ENCODE measurements at regions not wholly inside any gene's neighbourhood (a gene's known extent, or its start where the extent isn't known, plus 50 kb on each side); places are given as distances from the start of the nearest gene placed in this dataset.

DNA sequence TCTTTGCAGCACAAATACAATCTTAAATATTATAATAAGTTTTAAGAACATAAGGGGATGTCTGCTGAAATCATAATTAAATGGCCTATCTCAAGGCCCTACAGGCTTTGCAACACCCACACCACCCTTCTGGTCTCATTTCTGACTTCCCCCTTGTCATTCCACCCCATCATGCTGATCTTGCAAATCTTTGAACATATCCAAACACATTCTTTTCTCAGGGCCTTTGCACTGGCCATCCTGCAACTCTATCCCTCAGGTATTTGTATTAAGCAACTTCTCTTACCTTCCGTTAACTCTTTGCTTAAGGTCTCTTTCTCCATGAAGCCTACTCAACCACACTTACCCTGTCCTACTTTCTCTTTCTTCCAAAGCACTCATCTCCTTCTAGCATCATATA lies 51.8 kb upstream of the CCDC150 start:
- Histone ChIP-seq H3K27ac (ENCODE audit: insufficient read depth, low read length) (no peak overlapping the region), H4K20me1 (ENCODE audit: control insufficient read depth, extremely low read depth, insufficient read depth, low read length) (no peaks in the 10 kb centered on the region), H3K27me3 (ENCODE audit: control insufficient read depth, insufficient read depth, low read length) (peaks cover 5% of the 10 kb centered on the region), H3K4me1 (ENCODE audit: control insufficient read depth, extremely low read depth, insufficient read depth, low read length) (no peaks in the 10 kb centered on the region), H3K79me2 (ENCODE audit: control insufficient read depth, insufficient read depth, low read length) (no peaks in the 10 kb centered on the region), H3K9me3 (ENCODE audit: control insufficient read depth, insufficient read depth, low read depth, low read length) (no peaks in the 10 kb centered on the region), H2AFZ (ENCODE audit: low read length) (no peak overlapping the region), H3K4me2 (ENCODE audit: extremely low read depth, insufficient read depth, low read length) (no peak overlapping the region), H3K9ac (ENCODE audit: insufficient read depth, low read length) (no peak overlapping the region), H3K36me3 (ENCODE audit: control insufficient read depth, insufficient read depth, low read length) (no peaks in the 10 kb centered on the region), H3K4me3 (replicated peaks in 1 of 4; ENCODE audit: control extremely low read depth in 1 of 4, insufficient read depth in 1 of 4, low read depth in 3 of 4, low read length in 4 of 4) (no peak overlapping the region)
- no peak for DNase-seq (ENCODE audit: low read depth in 2 of 2)
- TF ChIP-seq EZH2 (IDR thresholded peaks at IDR 0.05; ENCODE audit: low read length, missing control alignments), result no peak
- TF ChIP-seq, protein P1, sequence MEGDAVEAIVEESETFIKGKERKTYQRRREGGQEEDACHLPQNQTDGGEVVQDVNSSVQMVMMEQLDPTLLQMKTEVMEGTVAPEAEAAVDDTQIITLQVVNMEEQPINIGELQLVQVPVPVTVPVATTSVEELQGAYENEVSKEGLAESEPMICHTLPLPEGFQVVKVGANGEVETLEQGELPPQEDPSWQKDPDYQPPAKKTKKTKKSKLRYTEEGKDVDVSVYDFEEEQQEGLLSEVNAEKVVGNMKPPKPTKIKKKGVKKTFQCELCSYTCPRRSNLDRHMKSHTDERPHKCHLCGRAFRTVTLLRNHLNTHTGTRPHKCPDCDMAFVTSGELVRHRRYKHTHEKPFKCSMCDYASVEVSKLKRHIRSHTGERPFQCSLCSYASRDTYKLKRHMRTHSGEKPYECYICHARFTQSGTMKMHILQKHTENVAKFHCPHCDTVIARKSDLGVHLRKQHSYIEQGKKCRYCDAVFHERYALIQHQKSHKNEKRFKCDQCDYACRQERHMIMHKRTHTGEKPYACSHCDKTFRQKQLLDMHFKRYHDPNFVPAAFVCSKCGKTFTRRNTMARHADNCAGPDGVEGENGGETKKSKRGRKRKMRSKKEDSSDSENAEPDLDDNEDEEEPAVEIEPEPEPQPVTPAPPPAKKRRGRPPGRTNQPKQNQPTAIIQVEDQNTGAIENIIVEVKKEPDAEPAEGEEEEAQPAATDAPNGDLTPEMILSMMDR (conservative IDR thresholded peaks at IDR 0.05 in 1 of 2, IDR thresholded peaks at IDR 0.05 in 1 of 2; ENCODE audit: low read depth in 1 of 2, low read length in 2 of 2), result no peak

DNA sequence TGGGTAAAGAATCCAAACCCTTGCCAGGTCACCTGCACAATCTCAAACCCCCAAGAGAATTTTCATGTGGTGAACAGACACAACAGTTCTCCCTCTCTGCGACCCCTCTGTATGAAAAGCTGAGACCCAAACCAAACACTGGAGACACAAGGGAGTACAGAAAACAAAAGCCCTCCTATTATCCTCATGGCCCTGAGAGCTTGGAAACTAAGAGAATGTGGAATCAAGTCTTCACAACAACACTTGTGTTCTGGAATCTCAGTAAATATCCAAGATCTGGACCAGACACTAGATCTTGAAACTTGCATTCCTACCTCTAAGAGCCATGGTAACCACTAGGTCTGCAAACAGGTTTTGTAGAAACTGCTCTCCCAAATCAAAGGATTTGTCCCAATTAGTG lies 50.1 kb upstream of the CCDC150 start:
- H4K20me1 ChIP-seq (ENCODE audit: control insufficient read depth, extremely low read depth, insufficient read depth, low read length), result no peaks in the 10 kb centered on the region
- H3K27me3 ChIP-seq (ENCODE audit: control insufficient read depth, insufficient read depth, low read length), result peaks cover 5% of the 10 kb centered on the region
- H2AFZ ChIP-seq (ENCODE audit: low read length), result no peak overlapping the region
- H3K9ac ChIP-seq (ENCODE audit: insufficient read depth, low read length), result no peak overlapping the region
- no peak overlapping the region for H3K27ac ChIP-seq (ENCODE audit: insufficient read depth, low read length)
- no peaks in the 10 kb centered on the region for H3K9me3 ChIP-seq (ENCODE audit: control insufficient read depth, insufficient read depth, low read depth, low read length)
- no peaks in the 10 kb centered on the region for H3K4me1 ChIP-seq (ENCODE audit: control insufficient read depth, extremely low read depth, insufficient read depth, low read length)
- H3K79me2 ChIP-seq (ENCODE audit: control insufficient read depth, insufficient read depth, low read length), result no peaks in the 10 kb centered on the region
- H3K4me2 ChIP-seq (ENCODE audit: extremely low read depth, insufficient read depth, low read length), result no peak overlapping the region
- no peak for TF ChIP-seq EZH2 (IDR thresholded peaks at IDR 0.05; ENCODE audit: low read length, missing control alignments)
- TF ChIP-seq, protein P1 (conservative IDR thresholded peaks at IDR 0.05 in 1 of 2, IDR thresholded peaks at IDR 0.05 in 1 of 2; ENCODE audit: low read depth in 1 of 2, low read length in 2 of 2), result no peak
- no peaks in the 10 kb centered on the region for H3K36me3 ChIP-seq (ENCODE audit: control insufficient read depth, insufficient read depth, low read length)
- DNase-seq (ENCODE audit: low read depth in 2 of 2), result no peak
- no peak overlapping the region for H3K4me3 ChIP-seq (replicated peaks in 1 of 4; ENCODE audit: control extremely low read depth in 1 of 4, insufficient read depth in 1 of 4, low read depth in 3 of 4, low read length in 4 of 4)
